Suppressor macrophage treated with lipopolysaccharide for 4 hours (primary cell): ENCODE measurements at regions not wholly inside any gene's neighbourhood (a gene's known extent, or its start where the extent isn't known, plus 50 kb on each side); places are given as distances from the start of the nearest gene placed in this dataset.
"Not testable (repeated sequence)": the region's sequence is repeated elsewhere in the genome, so short reads cannot be mapped to it uniquely, and the experiment has no call there.

Experiments used
- DNase-seq: peaks from one replicate; pipeline ENCODE4 v3.0.0-alpha.2; 2020

DNA sequence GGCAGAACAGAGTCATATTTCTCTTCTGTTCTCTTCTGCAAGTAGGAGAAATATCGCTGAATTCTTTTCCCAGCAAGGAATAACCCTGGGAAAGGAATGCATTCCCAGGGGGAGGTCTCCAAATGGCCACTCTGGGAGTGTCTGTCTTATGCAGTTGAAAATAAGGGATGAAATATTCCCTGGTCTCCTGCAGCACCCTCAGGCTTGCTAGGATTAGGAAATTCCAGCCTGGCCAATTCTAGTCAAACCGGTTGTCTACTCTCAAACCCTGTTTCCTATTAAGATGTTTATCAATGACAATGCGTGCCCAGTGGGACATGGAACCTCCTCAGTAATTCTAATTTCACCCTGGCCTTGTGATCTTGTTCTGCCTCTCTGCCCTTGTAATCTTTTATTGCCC is 501.1 kb upstream of the OLFM3 start:
- not testable (repeated sequence) for DNase-seq

DNA sequence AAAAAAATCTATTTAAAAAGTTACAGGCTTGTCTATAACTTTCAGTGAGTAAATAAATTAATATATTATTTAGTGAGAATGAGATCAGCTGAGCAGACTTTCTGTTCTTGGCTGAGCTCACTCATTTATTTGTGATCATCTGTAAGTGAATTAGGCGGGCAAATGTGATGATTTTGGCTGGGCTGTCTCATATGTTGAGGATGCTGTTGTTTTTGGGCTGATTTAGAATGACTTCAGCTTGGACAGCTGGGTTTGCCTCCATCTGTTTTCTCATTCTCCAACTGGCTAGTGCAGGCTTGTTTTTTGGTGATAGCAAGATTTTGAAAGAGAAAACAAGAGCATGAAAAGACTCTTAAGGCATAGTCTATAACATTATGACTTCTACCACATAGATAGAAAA is 475.8 kb upstream of the OLFM3 start:
- no peak for DNase-seq

DNA sequence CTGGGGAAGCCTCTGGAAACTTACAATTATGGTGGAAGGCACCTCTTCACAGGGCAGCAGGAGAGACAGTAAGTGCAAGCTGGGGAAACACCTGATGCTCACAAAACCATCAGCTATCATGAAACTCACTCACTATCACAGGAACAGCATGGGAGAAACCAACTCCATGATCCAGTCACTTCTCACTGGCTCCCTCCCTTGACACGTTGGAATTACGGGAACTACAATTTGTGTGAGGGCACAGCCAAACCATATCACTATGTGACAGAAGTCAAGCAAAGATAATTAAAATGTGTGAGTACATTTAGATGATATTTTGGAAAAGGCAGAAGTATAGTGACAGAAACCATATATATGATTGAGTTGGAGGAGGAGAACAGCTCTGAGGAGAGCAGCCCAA is 474.0 kb upstream of the OLFM3 start:
- DNase-seq = no peak

DNA sequence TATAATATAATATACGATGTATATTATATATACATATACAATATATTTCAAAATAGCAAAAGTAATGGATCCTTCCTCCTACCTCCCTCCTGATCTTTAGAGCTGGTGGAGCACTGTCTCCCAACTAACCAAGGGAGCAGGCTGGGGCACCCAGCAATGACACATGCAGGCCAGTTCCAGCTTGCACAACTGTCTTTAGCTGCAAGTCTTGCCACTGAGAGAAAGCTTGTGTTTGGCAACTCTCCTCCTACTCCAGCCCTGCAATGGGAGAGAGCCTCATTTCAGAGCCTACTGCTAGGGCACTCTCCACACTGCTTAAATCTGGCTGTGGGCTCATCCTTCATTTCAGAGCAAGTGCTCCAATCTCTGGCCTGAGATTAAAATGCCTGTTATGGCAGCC is 469.8 kb upstream of the OLFM3 start:
- no peak for DNase-seq

DNA sequence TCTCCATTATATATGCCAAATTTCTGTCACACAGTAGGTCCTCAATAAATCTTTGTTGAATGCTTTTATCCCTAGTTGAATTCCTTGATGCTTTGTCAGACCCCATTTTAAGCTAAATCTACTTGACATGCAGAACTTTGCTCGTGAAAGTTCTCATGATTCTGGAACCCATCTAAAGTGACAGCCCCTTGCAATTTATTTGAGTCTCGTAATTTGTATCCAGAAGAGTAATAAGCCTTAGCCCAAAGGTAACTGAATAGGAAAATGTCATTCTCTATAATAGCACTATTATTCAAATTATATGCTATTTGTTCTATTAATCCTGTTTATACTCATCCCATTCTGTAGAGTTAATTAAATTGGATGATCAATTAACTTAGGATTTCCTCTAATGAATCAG is 466.6 kb upstream of the OLFM3 start:
- no peak for DNase-seq

DNA sequence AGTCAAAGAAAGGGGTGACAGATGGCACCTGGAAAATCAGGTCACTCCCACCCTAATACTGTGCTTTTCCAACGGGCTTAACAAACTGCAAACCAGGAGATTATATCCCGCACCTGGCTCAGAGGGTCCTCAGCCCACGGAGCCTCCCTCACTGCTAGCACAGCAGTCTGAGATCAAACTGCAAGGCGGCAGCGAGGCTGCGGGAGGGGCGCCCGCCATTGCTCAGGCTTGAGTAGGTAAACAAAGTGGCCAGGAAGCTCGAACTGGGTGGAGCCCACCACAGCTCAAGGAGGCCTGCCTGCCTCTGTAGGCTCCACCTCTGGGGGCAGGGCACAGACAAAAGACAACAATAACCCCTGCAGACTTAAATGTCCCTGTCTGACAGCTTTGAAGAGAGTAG is 445.6 kb upstream of the OLFM3 start:
- not testable (repeated sequence) for DNase-seq

DNA sequence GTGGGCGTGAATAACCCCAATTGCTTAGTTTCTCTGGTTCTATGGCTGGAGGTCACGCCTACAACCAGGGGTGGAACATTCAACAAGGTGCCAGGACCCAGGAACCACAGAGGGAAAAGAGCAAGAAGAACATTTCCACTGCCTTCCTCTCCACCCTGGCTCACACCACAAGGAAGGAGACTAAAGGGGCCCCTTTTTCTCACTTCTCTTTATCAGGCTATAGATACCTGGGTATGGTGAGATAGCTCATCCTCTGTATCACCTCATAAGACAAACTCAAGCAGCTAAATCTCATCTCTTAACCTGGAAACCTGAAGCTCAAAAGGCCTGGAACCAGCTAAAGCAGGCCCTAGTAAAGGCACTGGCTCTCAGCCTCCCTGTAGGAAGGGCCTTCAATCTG is 438.8 kb upstream of the OLFM3 start:
- DNase-seq = no peak

DNA sequence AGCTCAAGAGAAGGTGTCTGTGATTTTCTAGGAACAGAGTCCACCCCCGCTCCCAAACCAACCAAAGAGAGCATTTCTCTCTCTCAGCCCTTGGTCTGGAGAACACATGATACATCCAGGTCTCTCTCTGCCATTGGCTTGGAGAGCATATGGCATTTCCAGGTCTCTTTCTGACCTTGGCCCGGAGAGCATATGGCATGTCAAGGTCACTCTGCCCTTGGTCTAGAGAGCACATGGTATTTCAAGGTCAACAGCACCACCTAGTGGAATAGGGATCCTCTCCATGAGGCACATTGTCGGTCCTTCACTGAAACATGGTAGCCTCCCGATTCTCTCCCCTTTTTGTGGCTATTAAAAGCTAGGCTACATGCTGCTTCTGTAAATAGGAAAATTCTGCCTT is 437.7 kb upstream of the OLFM3 start:
- DNase-seq = peak; percentile 12

DNA sequence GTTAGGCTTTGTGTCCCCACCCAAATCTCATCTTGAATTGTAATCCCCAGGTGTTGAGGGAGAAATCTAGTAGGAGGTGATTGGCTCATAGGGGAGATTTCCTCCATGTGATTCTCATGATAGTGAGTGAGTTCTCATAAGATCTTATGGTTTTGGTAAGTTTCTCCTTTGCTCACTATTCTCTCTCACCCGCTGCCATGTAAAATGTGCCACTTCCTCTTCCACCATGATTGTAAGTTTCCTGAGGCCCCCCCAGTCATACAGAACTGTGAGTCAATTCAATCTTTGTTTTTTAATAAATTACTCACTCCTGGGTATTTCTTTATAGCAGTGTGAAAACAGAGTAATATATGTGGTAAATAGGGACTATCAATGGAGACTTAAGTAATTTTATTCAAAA is 434.5 kb upstream of the OLFM3 start:
- no peak for DNase-seq

DNA sequence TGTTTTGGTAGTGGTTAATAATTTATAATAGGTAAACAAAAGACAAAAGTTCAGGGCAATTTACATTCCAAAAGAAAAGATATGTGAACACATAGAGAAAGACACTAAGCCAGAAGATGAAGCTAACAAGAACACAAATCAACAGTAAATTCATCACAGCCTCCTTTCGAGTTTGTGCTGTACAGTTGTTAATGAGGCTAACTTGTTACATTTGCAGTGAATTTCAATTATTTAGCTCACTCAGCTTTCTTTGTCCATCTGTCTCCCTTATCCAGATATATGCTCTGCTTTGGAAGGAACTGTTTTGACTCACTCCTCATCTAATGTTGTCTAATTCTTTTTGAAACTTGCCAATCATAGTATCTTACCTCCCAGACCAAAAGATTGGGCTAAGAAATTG is 423.3 kb upstream of the OLFM3 start:
- DNase-seq = no peak
